ENCODE measurements at regions not wholly inside any gene's neighbourhood (a gene's known extent, or its start where the extent isn't known, plus 50 kb on each side); places are given as distances from the start of the nearest gene placed in this dataset.
"Not testable (repeated sequence)": the region's sequence is repeated elsewhere in the genome, so short reads cannot be mapped to it uniquely, and the experiment has no call there.

DNA sequence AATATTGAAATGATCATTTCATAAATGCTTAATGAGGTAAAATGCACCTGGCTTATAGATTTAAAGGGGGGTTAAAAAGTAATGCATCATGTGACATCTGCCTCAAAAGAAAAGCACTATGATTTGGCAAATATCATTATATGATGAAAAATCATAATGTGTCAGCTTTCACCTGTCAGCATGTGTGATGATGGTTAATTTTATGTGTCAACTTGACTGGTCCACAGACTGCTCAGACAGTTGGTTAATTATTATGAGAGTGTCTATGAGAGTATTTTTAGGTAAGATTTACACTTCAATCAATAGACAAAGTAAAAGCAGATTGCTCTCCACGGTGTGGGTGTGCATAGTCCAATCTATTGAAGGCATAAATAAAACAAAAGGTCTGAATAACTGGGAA lies 1986.7 kb downstream of the PCDH7 start:
- DNase-seq (ENCODE audit: low read depth, low spot score) (no peak), ATAC-seq (no peak)
- Histone ChIP-seq H3K4me2 (ENCODE audit: low read length) (no peak overlapping the region), H3K9me2 (ENCODE audit: insufficient read depth) (no peaks in the 10 kb centered on the region), H3K9me3 (ENCODE audit: control insufficient read depth in 1 of 2, insufficient read depth in 1 of 2, low read depth in 1 of 2, low read length in 2 of 2) (no peaks in the 10 kb centered on the region), H4K20me1 (ENCODE audit: insufficient read depth) (no peaks in the 10 kb centered on the region), H3K9ac (ENCODE audit: low read length) (no peak overlapping the region), H2AFZ (ENCODE audit: low read depth, low read length, poor library complexity, severe bottlenecking) (no peak overlapping the region), H3K4me3 (replicated peaks in 1 of 2; ENCODE audit: low read depth in 1 of 2, low read length in 2 of 2) (no peak overlapping the region), H3K4me1 (ENCODE audit: control insufficient read depth in 1 of 2, insufficient read depth in 2 of 2, low read length in 2 of 2) (no peaks in the 10 kb centered on the region), H3K27me3 (ENCODE audit: insufficient read depth, low read length) (no peaks in the 10 kb centered on the region), H3K36me3 (ENCODE audit: control insufficient read depth in 1 of 2, insufficient read depth in 2 of 2, low read length in 2 of 2) (no peaks in the 10 kb centered on the region), H3K79me2 (ENCODE audit: insufficient read depth, low read length) (no peaks in the 10 kb centered on the region), H3K27ac (ENCODE audit: low read depth, low read length) (no peak overlapping the region)
- ChIA-PET RAD21 (ENCODE audit: low non-redundant PET in 1 of 2, low total read pairs in 2 of 2, uncharacterized antibody in 2 of 2, unreplicated experiment in 2 of 2) (no interaction called here), CTCF (no interaction called here), POLR2A (no interaction called here)
- intact Hi-C loops (cut with micrococcal nuclease), result no loop called here
- no peak for TF ChIP-seq SRF (IDR thresholded peaks at IDR 0.05; ENCODE audit: low read depth)
- BruUV-seq (replicated peaks), result no TSS peak

DNA sequence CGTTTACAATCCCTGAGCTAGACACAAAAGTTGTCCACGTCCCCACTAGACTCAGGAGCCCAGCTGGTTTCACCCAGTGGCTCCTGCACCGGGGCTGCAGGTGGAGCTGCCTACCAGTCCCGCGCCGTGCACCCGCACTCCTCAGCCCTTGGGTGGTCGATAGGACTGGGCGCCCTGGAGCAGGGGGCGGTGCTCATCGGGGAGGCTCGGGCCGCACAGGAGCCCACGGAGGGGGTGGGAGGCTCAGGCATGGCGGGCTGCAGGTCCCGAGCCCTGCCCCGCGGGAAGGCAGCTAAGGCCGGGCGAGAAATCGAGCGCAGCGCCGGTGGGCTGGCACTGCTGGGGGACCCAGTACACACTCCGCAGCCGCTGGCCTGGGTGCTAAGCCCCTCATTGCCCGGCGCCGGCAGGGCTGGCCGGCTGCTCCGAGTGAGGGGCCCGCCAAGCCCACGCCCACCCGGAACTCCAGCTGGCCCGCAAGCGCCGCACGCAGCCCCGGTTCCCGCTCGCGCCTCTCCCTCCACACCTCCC lies 1996.0 kb downstream of the PCDH7 start:
- intact Hi-C loops (cut with micrococcal nuclease); ATAC-seq; H3K27ac ChIP-seq (ENCODE audit: low read depth, low read length); H3K27me3 ChIP-seq (ENCODE audit: insufficient read depth, low read length); H3K4me3 ChIP-seq (replicated peaks in 1 of 2; ENCODE audit: low read depth in 1 of 2, low read length in 2 of 2); BruUV-seq (replicated peaks); H3K79me2 ChIP-seq (ENCODE audit: insufficient read depth, low read length); H3K9me2 ChIP-seq (ENCODE audit: insufficient read depth); RAD21 ChIA-PET (ENCODE audit: low non-redundant PET in 1 of 2, low total read pairs in 2 of 2, uncharacterized antibody in 2 of 2, unreplicated experiment in 2 of 2); H2AFZ ChIP-seq (ENCODE audit: low read depth, low read length, poor library complexity, severe bottlenecking); H3K9me3 ChIP-seq (ENCODE audit: control insufficient read depth in 1 of 2, insufficient read depth in 1 of 2, low read depth in 1 of 2, low read length in 2 of 2); H4K20me1 ChIP-seq (ENCODE audit: insufficient read depth); DNase-seq (ENCODE audit: low read depth, low spot score); H3K4me1 ChIP-seq (ENCODE audit: control insufficient read depth in 1 of 2, insufficient read depth in 2 of 2, low read length in 2 of 2); POLR2A ChIA-PET; H3K36me3 ChIP-seq (ENCODE audit: control insufficient read depth in 1 of 2, insufficient read depth in 2 of 2, low read length in 2 of 2); H3K9ac ChIP-seq (ENCODE audit: low read length); H3K4me2 ChIP-seq (ENCODE audit: low read length): not testable (repeated sequence)
- CTCF ChIA-PET, result interaction anchor here (1.0 kb wide), 1 partner anchor 20 kb away, joined by 3 read pairs; no protein-coding TSS in a partner anchor

DNA sequence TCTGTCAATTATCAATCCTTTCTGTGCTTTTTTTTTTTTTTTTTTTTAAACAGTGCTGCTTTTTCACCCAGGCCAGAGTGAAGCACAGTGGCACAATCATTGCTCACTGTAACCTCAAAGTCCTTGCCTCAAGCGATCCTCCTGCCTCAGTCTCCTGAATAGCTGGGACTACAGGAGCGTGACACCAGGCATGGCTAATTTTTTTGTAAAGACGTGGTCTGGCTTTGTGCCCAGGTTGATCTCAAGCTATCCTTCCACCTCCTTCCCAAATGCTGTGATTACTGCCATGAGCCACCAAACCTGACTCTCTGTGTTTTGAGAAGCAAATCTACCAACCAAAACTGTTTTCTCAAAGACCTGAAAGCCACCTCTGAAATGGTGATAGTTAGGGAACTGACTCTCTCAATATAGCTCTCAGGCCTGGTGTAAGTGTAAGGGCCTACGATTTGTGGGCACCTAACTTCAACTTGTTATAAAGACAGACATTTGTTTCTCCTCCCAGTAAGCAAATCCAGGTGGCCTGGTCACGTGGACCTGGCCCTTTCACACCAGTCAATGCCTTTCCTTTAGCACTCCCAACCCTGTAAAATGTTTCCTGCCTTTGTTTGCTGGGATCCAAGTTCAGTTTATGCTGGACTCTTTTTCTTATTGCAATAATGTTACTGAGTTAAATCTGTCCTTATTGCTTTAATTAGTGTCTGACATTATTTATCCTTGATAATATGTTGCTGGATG lies 2015.9 kb downstream of the PCDH7 start:
- intact Hi-C loops (cut with micrococcal nuclease), result no loop called here
- POLR2A ChIA-PET, result no interaction called here
- CTCF ChIA-PET, result interaction anchor here (1.3 kb wide), 1 partner anchor 19 kb away, joined by 3 read pairs; no protein-coding TSS in a partner anchor
- Histone ChIP-seq H3K36me3 (ENCODE audit: control insufficient read depth in 1 of 2, insufficient read depth in 2 of 2, low read length in 2 of 2) (no peaks in the 10 kb centered on the region), H3K4me3 (replicated peaks in 1 of 2; ENCODE audit: low read depth in 1 of 2, low read length in 2 of 2) (no peak overlapping the region), H3K27ac (ENCODE audit: low read depth, low read length) (no peak overlapping the region), H3K9me2 (ENCODE audit: insufficient read depth) (no peaks in the 10 kb centered on the region), H3K79me2 (ENCODE audit: insufficient read depth, low read length) (no peaks in the 10 kb centered on the region), H2AFZ (ENCODE audit: low read depth, low read length, poor library complexity, severe bottlenecking) (peak overlapping the region; percentile 49), H4K20me1 (ENCODE audit: insufficient read depth) (no peaks in the 10 kb centered on the region), H3K27me3 (ENCODE audit: insufficient read depth, low read length) (no peaks in the 10 kb centered on the region), H3K9me3 (ENCODE audit: control insufficient read depth in 1 of 2, insufficient read depth in 1 of 2, low read depth in 1 of 2, low read length in 2 of 2) (no peaks in the 10 kb centered on the region), H3K9ac (ENCODE audit: low read length) (no peak overlapping the region), H3K4me1 (ENCODE audit: control insufficient read depth in 1 of 2, insufficient read depth in 2 of 2, low read length in 2 of 2) (no peaks in the 10 kb centered on the region), H3K4me2 (ENCODE audit: low read length) (no peak overlapping the region)
- no peak for ATAC-seq
- no peak for DNase-seq (ENCODE audit: low read depth, low spot score)
- no TSS peak for BruUV-seq (replicated peaks)
- RAD21 ChIA-PET (ENCODE audit: low non-redundant PET in 1 of 2, low total read pairs in 2 of 2, uncharacterized antibody in 2 of 2, unreplicated experiment in 2 of 2), result no interaction called here
- TF ChIP-seq, protein P1, sequence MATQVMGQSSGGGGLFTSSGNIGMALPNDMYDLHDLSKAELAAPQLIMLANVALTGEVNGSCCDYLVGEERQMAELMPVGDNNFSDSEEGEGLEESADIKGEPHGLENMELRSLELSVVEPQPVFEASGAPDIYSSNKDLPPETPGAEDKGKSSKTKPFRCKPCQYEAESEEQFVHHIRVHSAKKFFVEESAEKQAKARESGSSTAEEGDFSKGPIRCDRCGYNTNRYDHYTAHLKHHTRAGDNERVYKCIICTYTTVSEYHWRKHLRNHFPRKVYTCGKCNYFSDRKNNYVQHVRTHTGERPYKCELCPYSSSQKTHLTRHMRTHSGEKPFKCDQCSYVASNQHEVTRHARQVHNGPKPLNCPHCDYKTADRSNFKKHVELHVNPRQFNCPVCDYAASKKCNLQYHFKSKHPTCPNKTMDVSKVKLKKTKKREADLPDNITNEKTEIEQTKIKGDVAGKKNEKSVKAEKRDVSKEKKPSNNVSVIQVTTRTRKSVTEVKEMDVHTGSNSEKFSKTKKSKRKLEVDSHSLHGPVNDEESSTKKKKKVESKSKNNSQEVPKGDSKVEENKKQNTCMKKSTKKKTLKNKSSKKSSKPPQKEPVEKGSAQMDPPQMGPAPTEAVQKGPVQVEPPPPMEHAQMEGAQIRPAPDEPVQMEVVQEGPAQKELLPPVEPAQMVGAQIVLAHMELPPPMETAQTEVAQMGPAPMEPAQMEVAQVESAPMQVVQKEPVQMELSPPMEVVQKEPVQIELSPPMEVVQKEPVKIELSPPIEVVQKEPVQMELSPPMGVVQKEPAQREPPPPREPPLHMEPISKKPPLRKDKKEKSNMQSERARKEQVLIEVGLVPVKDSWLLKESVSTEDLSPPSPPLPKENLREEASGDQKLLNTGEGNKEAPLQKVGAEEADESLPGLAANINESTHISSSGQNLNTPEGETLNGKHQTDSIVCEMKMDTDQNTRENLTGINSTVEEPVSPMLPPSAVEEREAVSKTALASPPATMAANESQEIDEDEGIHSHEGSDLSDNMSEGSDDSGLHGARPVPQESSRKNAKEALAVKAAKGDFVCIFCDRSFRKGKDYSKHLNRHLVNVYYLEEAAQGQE (IDR thresholded peaks at IDR 0.05; ENCODE audit: low read depth), result no peak
- TF ChIP-seq EZH2 (IDR thresholded peaks at IDR 0.05) (no peak), TCF7L2 (IDR thresholded peaks at IDR 0.05; ENCODE audit: borderline replicate concordance, extremely low read depth, insufficient read depth, insufficient read length) (no peak), JUND (IDR thresholded peaks at IDR 0.05) (no peak), ZNF274 (IDR thresholded peaks at IDR 0.05; ENCODE audit: low read depth, low read length) (no peak), YY1 (IDR thresholded peaks at IDR 0.05; ENCODE audit: extremely low read depth, insufficient replicate concordance, low read depth, low read length) (no peak), ZFX (IDR thresholded peaks at IDR 0.05) (no peak)
- TF ChIP-seq, protein P2, sequence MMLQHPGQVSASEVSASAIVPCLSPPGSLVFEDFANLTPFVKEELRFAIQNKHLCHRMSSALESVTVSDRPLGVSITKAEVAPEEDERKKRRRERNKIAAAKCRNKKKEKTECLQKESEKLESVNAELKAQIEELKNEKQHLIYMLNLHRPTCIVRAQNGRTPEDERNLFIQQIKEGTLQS (IDR thresholded peaks at IDR 0.05), result no peak

Measured in HCT116 (cell line).